ENCODE measurements at regions not wholly inside any gene's neighbourhood (a gene's known extent, or its start where the extent isn't known, plus 50 kb on each side); places are given as distances from the start of the nearest gene placed in this dataset.

DNA sequence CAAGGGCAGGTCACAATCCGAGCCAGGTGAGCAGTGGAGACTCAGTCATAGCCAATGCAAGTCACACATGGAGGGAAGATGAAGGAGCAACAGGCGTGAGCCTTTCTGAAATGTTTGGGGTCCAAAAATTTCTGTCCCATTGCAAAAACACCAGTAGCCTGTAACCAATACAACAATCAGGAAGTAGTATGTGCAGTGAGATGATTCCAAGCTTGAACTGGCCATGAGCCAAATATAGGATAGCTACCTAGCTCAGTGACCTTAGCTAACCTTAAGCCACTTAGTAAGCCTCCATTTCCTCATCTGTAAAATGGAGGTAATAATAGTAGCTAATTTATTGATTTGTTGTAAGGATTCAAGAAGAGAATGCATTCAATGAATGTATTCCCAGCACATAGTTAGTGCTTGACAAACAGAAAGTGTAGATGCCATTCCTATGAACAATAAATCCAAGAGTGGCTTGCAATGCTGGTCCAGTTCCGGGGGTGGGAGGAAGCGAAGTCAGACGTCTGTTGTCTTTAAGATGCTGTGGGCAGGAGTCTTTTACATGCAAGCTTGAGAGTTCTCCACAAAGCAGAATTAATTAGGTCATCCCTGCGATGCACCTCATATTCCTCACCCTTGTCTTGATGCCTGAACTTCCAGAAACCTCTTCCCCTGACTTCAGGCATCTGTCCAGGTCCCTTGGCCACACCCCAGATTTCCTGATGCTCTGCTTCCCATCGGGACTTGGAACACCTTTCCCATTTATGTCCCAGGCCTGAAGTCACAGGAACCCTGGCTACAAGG is 195.7 kb upstream of the UBL3 start:
- no peaks in the 10 kb centered on the region for H3K27me3 ChIP-seq (ENCODE audit: insufficient read depth, poor library complexity, severe bottlenecking)
- DNase-seq (ENCODE audit: low spot score), result no peak
- H3K27ac ChIP-seq (ENCODE audit: poor library complexity, severe bottlenecking), result no peak overlapping the region
- TF ChIP-seq, protein P1, sequence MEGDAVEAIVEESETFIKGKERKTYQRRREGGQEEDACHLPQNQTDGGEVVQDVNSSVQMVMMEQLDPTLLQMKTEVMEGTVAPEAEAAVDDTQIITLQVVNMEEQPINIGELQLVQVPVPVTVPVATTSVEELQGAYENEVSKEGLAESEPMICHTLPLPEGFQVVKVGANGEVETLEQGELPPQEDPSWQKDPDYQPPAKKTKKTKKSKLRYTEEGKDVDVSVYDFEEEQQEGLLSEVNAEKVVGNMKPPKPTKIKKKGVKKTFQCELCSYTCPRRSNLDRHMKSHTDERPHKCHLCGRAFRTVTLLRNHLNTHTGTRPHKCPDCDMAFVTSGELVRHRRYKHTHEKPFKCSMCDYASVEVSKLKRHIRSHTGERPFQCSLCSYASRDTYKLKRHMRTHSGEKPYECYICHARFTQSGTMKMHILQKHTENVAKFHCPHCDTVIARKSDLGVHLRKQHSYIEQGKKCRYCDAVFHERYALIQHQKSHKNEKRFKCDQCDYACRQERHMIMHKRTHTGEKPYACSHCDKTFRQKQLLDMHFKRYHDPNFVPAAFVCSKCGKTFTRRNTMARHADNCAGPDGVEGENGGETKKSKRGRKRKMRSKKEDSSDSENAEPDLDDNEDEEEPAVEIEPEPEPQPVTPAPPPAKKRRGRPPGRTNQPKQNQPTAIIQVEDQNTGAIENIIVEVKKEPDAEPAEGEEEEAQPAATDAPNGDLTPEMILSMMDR (IDR thresholded peaks at IDR 0.05; ENCODE audit: poor library complexity, severe bottlenecking), result no peak
- peaks cover 7% of the 10 kb centered on the region for H3K4me1 ChIP-seq (ENCODE audit: insufficient read depth, poor library complexity, severe bottlenecking)
- H3K36me3 ChIP-seq (ENCODE audit: low read depth), result no peaks in the 10 kb centered on the region
- H3K9me3 ChIP-seq (ENCODE audit: severe bottlenecking), result no peaks in the 10 kb centered on the region
- no peak overlapping the region for H3K4me3 ChIP-seq (ENCODE audit: severe bottlenecking)
- ATAC-seq (ENCODE audit: low read depth), result 0 out of 3 replicates have a peak, but pooled peaks have one; percentile 46

DNA sequence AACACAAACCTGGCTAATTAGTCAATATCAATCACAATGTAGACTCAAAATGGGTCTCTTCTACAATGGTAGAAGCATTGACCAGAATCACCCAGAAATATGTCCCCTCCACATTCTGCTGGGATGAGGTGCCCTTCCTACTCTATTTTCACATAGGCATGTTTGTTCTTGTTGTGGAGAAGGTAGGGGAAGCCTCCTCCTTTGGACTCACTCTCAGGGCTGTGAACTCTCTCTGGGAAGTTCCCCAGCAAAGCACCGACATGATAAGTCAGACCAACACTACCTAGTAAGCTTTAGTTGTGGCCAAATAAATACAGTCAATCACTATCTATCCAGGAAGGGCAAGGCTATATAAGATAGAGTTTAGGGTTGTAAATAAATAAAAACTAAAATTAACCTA is 194.5 kb upstream of the UBL3 start:
- H3K9me3 ChIP-seq (ENCODE audit: severe bottlenecking), result no peaks in the 10 kb centered on the region
- no peaks in the 10 kb centered on the region for H3K27me3 ChIP-seq (ENCODE audit: insufficient read depth, poor library complexity, severe bottlenecking)
- H3K4me3 ChIP-seq (ENCODE audit: severe bottlenecking), result no peak overlapping the region
- H3K36me3 ChIP-seq (ENCODE audit: low read depth), result no peaks in the 10 kb centered on the region
- no peak for DNase-seq (ENCODE audit: low spot score)
- TF ChIP-seq, protein P1 (IDR thresholded peaks at IDR 0.05; ENCODE audit: poor library complexity, severe bottlenecking), result no peak
- H3K4me1 ChIP-seq (ENCODE audit: insufficient read depth, poor library complexity, severe bottlenecking), result peaks cover 7% of the 10 kb centered on the region
- no peak overlapping the region for H3K27ac ChIP-seq (ENCODE audit: poor library complexity, severe bottlenecking)
- ATAC-seq (ENCODE audit: low read depth), result peak; percentile 65

DNA sequence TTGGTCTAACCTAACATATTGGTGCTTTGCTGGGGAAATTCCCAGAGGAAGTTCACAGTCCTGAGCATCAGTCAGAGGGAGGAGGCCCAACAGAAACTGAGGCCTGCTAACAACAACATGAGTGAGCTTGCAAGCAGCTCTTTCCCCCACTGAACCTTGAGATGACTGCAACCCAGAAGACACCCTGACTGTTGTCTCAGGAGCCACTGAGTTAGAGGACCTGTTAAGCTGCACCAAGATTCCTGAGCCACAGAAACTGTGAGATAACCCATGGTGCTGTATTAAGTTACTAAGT is 193.2 kb upstream of the UBL3 start:
- no peak overlapping the region for H3K27ac ChIP-seq (ENCODE audit: poor library complexity, severe bottlenecking)
- H3K4me1 ChIP-seq (ENCODE audit: insufficient read depth, poor library complexity, severe bottlenecking), result peaks cover 7% of the 10 kb centered on the region
- no peaks in the 10 kb centered on the region for H3K36me3 ChIP-seq (ENCODE audit: low read depth)
- no peak for DNase-seq (ENCODE audit: low spot score)
- TF ChIP-seq, protein P1 (IDR thresholded peaks at IDR 0.05; ENCODE audit: poor library complexity, severe bottlenecking), result no peak
- H3K27me3 ChIP-seq (ENCODE audit: insufficient read depth, poor library complexity, severe bottlenecking), result no peaks in the 10 kb centered on the region
- H3K9me3 ChIP-seq (ENCODE audit: severe bottlenecking), result no peaks in the 10 kb centered on the region
- no peak for ATAC-seq (ENCODE audit: low read depth)
- H3K4me3 ChIP-seq (ENCODE audit: severe bottlenecking), result no peak overlapping the region

DNA sequence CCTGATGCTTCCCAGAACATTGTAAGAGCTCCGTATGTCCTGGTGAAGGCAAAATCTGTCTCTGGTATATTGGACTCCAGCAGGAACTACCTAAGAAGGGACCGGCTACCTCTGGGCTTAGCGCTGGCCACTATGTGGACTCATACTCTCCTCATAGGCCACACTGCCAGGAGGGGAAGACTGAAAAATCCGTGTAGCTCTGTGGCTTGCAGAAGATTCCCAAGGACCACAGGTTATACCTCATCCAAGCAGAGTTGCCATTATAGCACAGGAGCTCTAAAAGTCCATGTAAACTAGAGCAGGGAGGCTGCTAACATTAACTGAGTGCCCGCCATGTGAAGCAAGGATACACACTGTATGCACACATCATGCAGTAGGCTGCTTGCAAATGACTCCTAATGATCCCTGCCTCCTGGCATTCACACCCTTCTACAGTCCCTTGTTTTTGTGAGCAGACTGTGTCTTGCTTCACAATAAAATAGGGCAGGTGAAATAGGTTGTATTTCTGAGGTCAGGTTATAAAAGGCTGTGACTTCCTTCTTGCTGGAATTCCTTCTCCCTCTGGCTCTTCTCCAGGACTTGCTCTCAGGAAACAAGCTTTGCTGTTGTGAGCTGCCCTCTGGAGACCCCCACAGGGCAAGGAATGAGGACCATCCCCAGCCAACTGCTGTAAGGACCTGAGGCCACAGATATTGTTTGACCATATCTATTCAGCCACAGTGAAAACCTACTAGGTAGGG is 192.6 kb upstream of the UBL3 start:
- TF ChIP-seq, protein P1 (IDR thresholded peaks at IDR 0.05; ENCODE audit: poor library complexity, severe bottlenecking), result no peak
- H3K4me3 ChIP-seq (ENCODE audit: severe bottlenecking), result no peak overlapping the region

DNA sequence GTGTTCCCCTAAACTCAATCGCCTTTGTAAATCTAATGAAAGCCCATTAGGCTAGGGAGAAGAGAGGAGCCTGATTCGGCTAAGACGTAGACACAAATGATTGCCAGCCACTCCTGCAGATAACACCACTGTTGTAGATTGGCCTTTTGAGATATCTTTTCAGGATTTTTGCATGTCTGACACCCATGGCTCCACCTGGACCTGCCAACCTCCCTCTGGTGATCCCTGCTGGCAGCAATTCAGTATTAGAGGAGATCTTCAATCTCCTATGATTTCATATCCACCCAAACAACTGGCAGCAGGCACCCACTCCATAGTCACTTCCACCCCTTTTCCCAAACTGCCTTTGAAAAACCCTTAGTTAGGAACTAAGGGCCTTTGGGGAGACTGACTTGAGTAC is 191.9 kb upstream of the UBL3 start:
- no peaks in the 10 kb centered on the region for H3K9me3 ChIP-seq (ENCODE audit: severe bottlenecking)
- H3K4me1 ChIP-seq (ENCODE audit: insufficient read depth, poor library complexity, severe bottlenecking), result peaks cover 7% of the 10 kb centered on the region
- no peak overlapping the region for H3K27ac ChIP-seq (ENCODE audit: poor library complexity, severe bottlenecking)
- no peak overlapping the region for H3K4me3 ChIP-seq (ENCODE audit: severe bottlenecking)
- H3K27me3 ChIP-seq (ENCODE audit: insufficient read depth, poor library complexity, severe bottlenecking), result no peaks in the 10 kb centered on the region
- H3K36me3 ChIP-seq (ENCODE audit: low read depth), result no peaks in the 10 kb centered on the region
- TF ChIP-seq, protein P1 (IDR thresholded peaks at IDR 0.05; ENCODE audit: poor library complexity, severe bottlenecking), result no peak
- no peak for ATAC-seq (ENCODE audit: low read depth)
- DNase-seq (ENCODE audit: low spot score), result no peak

More for the DNA sequence above, 192.6 kb upstream of the UBL3 start:
- no peaks in the 10 kb centered on the region for H3K27me3 ChIP-seq (ENCODE audit: insufficient read depth, poor library complexity, severe bottlenecking)
- no peak overlapping the region for H3K27ac ChIP-seq (ENCODE audit: poor library complexity, severe bottlenecking)
- H3K4me1 ChIP-seq (ENCODE audit: insufficient read depth, poor library complexity, severe bottlenecking), result peaks cover 7% of the 10 kb centered on the region
- DNase-seq (ENCODE audit: low spot score), result no peak
- H3K36me3 ChIP-seq (ENCODE audit: low read depth), result no peaks in the 10 kb centered on the region
- ATAC-seq (ENCODE audit: low read depth), result no peak
- H3K9me3 ChIP-seq (ENCODE audit: severe bottlenecking), result no peaks in the 10 kb centered on the region

Data from RWPE2 (cell line).